Duodenal mucosa (tissue), 2 donors: ENCODE measurements at regions not wholly inside any gene's neighbourhood (a gene's known extent, or its start where the extent isn't known, plus 50 kb on each side); places are given as distances from the start of the nearest gene placed in this dataset.

Experiments
- H3K27ac ChIP-seq: one replicate; pipeline ENCODE4 v1.7.0; 2013; ENCODE audit warnings: low read depth, low read length
- H3K27me3 ChIP-seq, 2 donors: one replicate each; pipeline ENCODE4 v1.7.0; 2013; ENCODE audit warnings: low read length in 2 of 2, control low read depth in 1 of 2; ENCODE audit not compliant: insufficient read depth in 2 of 2, control insufficient read depth in 1 of 2
- H3K36me3 ChIP-seq, 2 donors: one replicate each; pipeline ENCODE4 v1.7.0; 2013; ENCODE audit warnings: low read length in 2 of 2, control low read depth in 1 of 2; ENCODE audit not compliant: insufficient read depth in 2 of 2, control insufficient read depth in 1 of 2
- H3K4me1 ChIP-seq, 2 donors: one replicate each; pipeline ENCODE4 v1.7.0; 2013; ENCODE audit warnings: low read length in 2 of 2, control low read depth in 1 of 2; ENCODE audit not compliant: insufficient read depth in 2 of 2, control insufficient read depth in 1 of 2
- H3K4me3 ChIP-seq, 2 donors: one replicate each; pipeline ENCODE4 v1.7.0; 2013; ENCODE audit warnings: low read length in 2 of 2, low read depth in 1 of 2
- H3K9ac ChIP-seq, 2 donors: one replicate each; pipeline ENCODE4 v1.7.0; 2013; ENCODE audit warnings: low read length in 2 of 2, low read depth in 1 of 2
- H3K9me3 ChIP-seq, 2 donors: one replicate each; pipeline ENCODE4 v1.7.0; 2013; ENCODE audit warnings: low read length in 2 of 2, control low read depth in 1 of 2; ENCODE audit not compliant: control insufficient read depth in 1 of 2

GRCh38 chr5:12284604-12285003 is 380.4 kb upstream of the CTNND2 start:
- H3K27me3 ChIP-seq: no peaks in the 10 kb centered on the region

GRCh38 chr5:12277504-12278192 is 373.4 kb upstream of the CTNND2 start:
- H3K27me3 ChIP-seq: no peaks in the 10 kb centered on the region
- no peaks in the 10 kb centered on the region for H3K4me1 ChIP-seq
- no peak overlapping the region for H3K4me3 ChIP-seq
- no peak overlapping the region for H3K9ac ChIP-seq
- no peaks in the 10 kb centered on the region for H3K36me3 ChIP-seq
- peaks cover 0 to 4% of the 10 kb centered on the region in 2 donors for H3K9me3 ChIP-seq
- H3K27ac ChIP-seq: no peak overlapping the region

More at GRCh38 chr5:12284604-12285003, 380.4 kb upstream of the CTNND2 start:
- Histone ChIP-seq H3K27ac (no peak overlapping the region), H3K9me3 (peaks cover 3 to 13% of the 10 kb centered on the region in 2 donors), H3K9ac (no peak overlapping the region), H3K4me1 (no peaks in the 10 kb centered on the region), H3K36me3 (no peaks in the 10 kb centered on the region), H3K4me3 (no peak overlapping the region)

- H3K27me3 ChIP-seq: no peaks in the 10 kb centered on the region
- H3K4me1 ChIP-seq: no peaks in the 10 kb centered on the region
- H3K9ac ChIP-seq: no peak overlapping the region
- H3K27ac ChIP-seq: no peak overlapping the region
- H3K36me3 ChIP-seq: no peaks in the 10 kb centered on the region
- no peak overlapping the region for H3K4me3 ChIP-seq
- H3K9me3 ChIP-seq: peaks cover 0 to 4% of the 10 kb centered on the region in 2 donors
Measured at GRCh38 chr5:12274236-12274635, 370.0 kb upstream of the CTNND2 start.

GRCh38 chr5:12272389-12272788 is 368.1 kb upstream of the CTNND2 start:
- H3K9me3 ChIP-seq: peaks cover 0 to 4% of the 10 kb centered on the region in 2 donors
- no peak overlapping the region for H3K9ac ChIP-seq
- no peaks in the 10 kb centered on the region for H3K36me3 ChIP-seq
- H3K27ac ChIP-seq: no peak overlapping the region
- no peak overlapping the region for H3K4me3 ChIP-seq
- H3K27me3 ChIP-seq: no peaks in the 10 kb centered on the region
- no peaks in the 10 kb centered on the region for H3K4me1 ChIP-seq

- Histone ChIP-seq H3K36me3 (no peaks in the 10 kb centered on the region), H3K27ac (no peak overlapping the region), H3K9ac (no peak overlapping the region), H3K27me3 (no peaks in the 10 kb centered on the region), H3K9me3 (peaks cover 4 to 6% of the 10 kb centered on the region in 2 donors), H3K4me3 (no peak overlapping the region), H3K4me1 (no peaks in the 10 kb centered on the region)
Measured at GRCh38 chr5:12270914-12271313, 366.7 kb upstream of the CTNND2 start.

- Histone ChIP-seq H3K9me3 (peaks cover 4 to 11% of the 10 kb centered on the region in 2 donors), H3K9ac (no peak overlapping the region), H3K4me1 (no peaks in the 10 kb centered on the region), H3K27me3 (no peaks in the 10 kb centered on the region), H3K4me3 (no peak overlapping the region), H3K36me3 (no peaks in the 10 kb centered on the region), H3K27ac (no peak overlapping the region)
Measured at GRCh38 chr5:12269164-12269563, 364.9 kb upstream of the CTNND2 start.

- Histone ChIP-seq H3K27ac (no peak overlapping the region), H3K36me3 (no peaks in the 10 kb centered on the region), H3K9ac (no peak overlapping the region), H3K4me3 (no peak overlapping the region), H3K4me1 (no peaks in the 10 kb centered on the region), H3K27me3 (no peaks in the 10 kb centered on the region), H3K9me3 (peaks cover 2 to 4% of the 10 kb centered on the region in 2 donors)
Measured at GRCh38 chr5:12258549-12258948, 354.3 kb upstream of the CTNND2 start.

GRCh38 chr5:12250454-12250853 is 346.2 kb upstream of the CTNND2 start:
- H3K9ac ChIP-seq: no peak overlapping the region
- no peak overlapping the region for H3K27ac ChIP-seq
- peaks cover 0 to 7% of the 10 kb centered on the region in 2 donors for H3K9me3 ChIP-seq
- no peaks in the 10 kb centered on the region for H3K27me3 ChIP-seq
- no peak overlapping the region for H3K4me3 ChIP-seq
- no peaks in the 10 kb centered on the region for H3K36me3 ChIP-seq
- H3K4me1 ChIP-seq: no peaks in the 10 kb centered on the region

- H3K4me3 ChIP-seq: no peak overlapping the region
- H3K9me3 ChIP-seq: peaks cover 0 to 11% of the 10 kb centered on the region in 2 donors
- no peak overlapping the region for H3K9ac ChIP-seq
- H3K36me3 ChIP-seq: no peaks in the 10 kb centered on the region
- no peaks in the 10 kb centered on the region for H3K27me3 ChIP-seq
- H3K4me1 ChIP-seq: no peaks in the 10 kb centered on the region
- no peak overlapping the region for H3K27ac ChIP-seq
Measured at GRCh38 chr5:12248831-12249230, 344.6 kb upstream of the CTNND2 start.

- H3K27ac ChIP-seq: no peak overlapping the region
- peaks cover 0 to 11% of the 10 kb centered on the region in 2 donors for H3K9me3 ChIP-seq
- no peak overlapping the region for H3K4me3 ChIP-seq
- no peaks in the 10 kb centered on the region for H3K27me3 ChIP-seq
- H3K36me3 ChIP-seq: no peaks in the 10 kb centered on the region
- no peak overlapping the region for H3K9ac ChIP-seq
- H3K4me1 ChIP-seq: no peaks in the 10 kb centered on the region
Measured at GRCh38 chr5:12246036-12246435, 341.8 kb upstream of the CTNND2 start.
